Psoas muscle (tissue), 7 donors: ENCODE measurements at regions not wholly inside any gene's neighbourhood (a gene's known extent, or its start where the extent isn't known, plus 50 kb on each side); places are given as distances from the start of the nearest gene placed in this dataset.

Experiments
- ATAC-seq, 4 donors: fragments of 200-7000 bp; cut with Tn5 transposase; one replicate each; pipeline ENCODE4 v1.9.1; 2020; ENCODE audit warnings: moderate library complexity in 3 of 4, mild to moderate bottlenecking in 2 of 4
- DNase-seq, 2 donors: peaks; one replicate each; pipeline ENCODE4 v3.0.0-alpha.2; 2020
- H3K27ac ChIP-seq: fragments of 200-600 bp; one replicate; pipeline ENCODE4 v1.8.0; 2022
- H3K27me3 ChIP-seq, 3 donors: fragments of 200-600 bp in 1 of 3; one replicate each; pipeline versions ENCODE4 v1.6.1 to v1.8.0; 2013 to 2022; ENCODE audit warnings: low read length in 2 of 3, mild to moderate bottlenecking in 2 of 3, moderate library complexity in 1 of 3; ENCODE audit not compliant: insufficient read depth in 3 of 3
- H3K36me3 ChIP-seq, 2 donors: fragments of 200-600 bp in 1 of 2; one replicate each; pipeline versions ENCODE4 v1.6.1 to v1.8.0; 2013 to 2022; ENCODE audit warnings: low read depth in 1 of 2, mild to moderate bottlenecking in 1 of 2, moderate library complexity in 1 of 2; ENCODE audit not compliant: insufficient read depth in 1 of 2
- H3K4me1 ChIP-seq: fragments of 200-600 bp; one replicate; pipeline ENCODE4 v1.8.0; 2022
- H3K4me3 ChIP-seq: fragments of 200-600 bp; one replicate; pipeline ENCODE4 v1.8.0; 2022; ENCODE audit warnings: mild to moderate bottlenecking
- H3K9me3 ChIP-seq: fragments of 200-600 bp; one replicate; pipeline ENCODE4 v1.8.0; 2022
- CTCF ChIP-seq: fragments of 200-600 bp; IDR thresholded peaks from one replicate; pipeline ENCODE4 v1.8.0; 2022; ENCODE audit warnings: antibody characterized with exemption
- WGBS, 3 donors: extraction: QIAGEN DNeasy Blood & Tissue Kit; methylation state at CpG; one replicate each; pipeline versions ENCODE4 v1.1.6 to v1.1.7; 2013; 5-methylcytosine and 5-hydroxymethylcytosine counted together
- intact Hi-C, 2 donors: fragments of 100-400 bp; cut with DNase I; formaldehyde crosslinking; loops; one replicate each; pipeline versions ENCODE4 v1.11.0 to v1.14.2; 2022
- donor health status: healthy with polysubstance abuse.
- donor health status: DM: no; HTN: no; CAD: no; lungs with moderate emphysema.
- donor health status: Bipolar disorder and iron deficiency.
- donor health status: healthy.
- donor health status: DM: yes; HTN: yes; CAD: no.
- donor health status: DM: no; HTN: no; CAD: no.
- donor health status: DM: yes; HTN: yes; CAD: no.

- Histone ChIP-seq H3K27me3 (no peaks in the 10 kb centered on the region), H3K36me3 (no peaks in the 10 kb centered on the region), H3K27ac (no peak overlapping the region), H3K9me3 (no peaks in the 10 kb centered on the region), H3K4me1 (no peaks in the 10 kb centered on the region), H3K4me3 (no peak overlapping the region)
- ATAC-seq (no peak), DNase-seq (no peak)
- TF ChIP-seq CTCF: no peak
- 67 to 73% (median 72%) methylated on average over 5 of the region's 5 CpGs for WGBS, 3 donors
- intact Hi-C loops: no loop called here
These were observed 483.0 kb downstream of the KDM4C start for GRCh38 chr9:7240569-7241311.

- intact Hi-C loops: no loop called here
- Histone ChIP-seq H3K4me3 (no peak overlapping the region), H3K27ac (no peak overlapping the region), H3K27me3 (no peaks in the 10 kb centered on the region), H3K36me3 (no peaks in the 10 kb centered on the region), H3K4me1 (no peaks in the 10 kb centered on the region), H3K9me3 (no peaks in the 10 kb centered on the region)
- no peak for TF ChIP-seq CTCF
- DNase-seq: no peak
- ATAC-seq: no peak
- WGBS, 3 donors: 64 to 76% (median 71%) methylated on average over 2 of the region's 2 CpGs
These were observed 481.9 kb downstream of the KDM4C start for GRCh38 chr9:7239708-7240107.

GRCh38 chr9:7238247-7238637 is 480.5 kb downstream of the KDM4C start:
- no peak overlapping the region for H3K4me3 ChIP-seq
- no peaks in the 10 kb centered on the region for H3K27me3 ChIP-seq
- TF ChIP-seq CTCF: no peak
- no peak overlapping the region for H3K27ac ChIP-seq
- no peaks in the 10 kb centered on the region for H3K9me3 ChIP-seq
- intact Hi-C loops: no loop called here
- DNase-seq: no peak
- H3K36me3 ChIP-seq: no peaks in the 10 kb centered on the region
- 75 to 96% (median 81%) methylated on average over 2 of the region's 2 CpGs for WGBS, 3 donors
- H3K4me1 ChIP-seq: no peaks in the 10 kb centered on the region
- ATAC-seq: no peak

GRCh38 chr9:7237473-7238246 is 479.9 kb downstream of the KDM4C start:
- intact Hi-C loops: no loop called here
- ATAC-seq: no peak
- TF ChIP-seq CTCF: no peak

More at GRCh38 chr9:7237473-7238246, 479.9 kb downstream of the KDM4C start:
- DNase-seq: no peak
- no peaks in the 10 kb centered on the region for H3K4me1 ChIP-seq
- no peak overlapping the region for H3K27ac ChIP-seq
- no peak overlapping the region for H3K4me3 ChIP-seq
- no peaks in the 10 kb centered on the region for H3K27me3 ChIP-seq
- WGBS, 3 donors: 60 to 69% (median 60%) methylated on average over 1 of the region's 1 CpG
- H3K36me3 ChIP-seq: no peaks in the 10 kb centered on the region
- no peaks in the 10 kb centered on the region for H3K9me3 ChIP-seq
